ENCODE measurements at regions not wholly inside any gene's neighbourhood (a gene's known extent, or its start where the extent isn't known, plus 50 kb on each side); places are given as distances from the start of the nearest gene placed in this dataset.
"Not testable (repeated sequence)": the region's sequence is repeated elsewhere in the genome, so short reads cannot be mapped to it uniquely, and the experiment has no call there.

DNA sequence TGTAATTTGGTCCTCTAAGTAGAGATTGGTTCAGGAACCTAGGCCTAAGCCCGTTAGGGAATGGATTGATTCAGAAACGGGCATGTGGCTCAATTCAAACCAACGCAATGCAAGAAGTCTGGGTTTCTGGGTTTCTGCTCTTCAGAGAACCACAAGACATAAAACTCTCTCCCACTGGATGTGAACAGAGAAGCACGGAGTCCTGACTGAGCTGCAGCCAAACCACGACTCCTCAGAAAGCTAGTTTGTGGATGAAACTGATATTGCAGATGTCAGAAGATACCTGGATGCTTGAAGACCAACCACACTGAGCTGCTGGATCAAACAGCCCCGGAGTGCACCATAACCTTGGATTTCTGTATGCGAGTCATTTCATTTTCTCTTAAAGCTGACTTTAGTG, 50.0 kb downstream of the SOD2 start:
- no peak for DNase-seq (ENCODE audit: low read depth in 2 of 3, low spot score in 2 of 3)

DNA sequence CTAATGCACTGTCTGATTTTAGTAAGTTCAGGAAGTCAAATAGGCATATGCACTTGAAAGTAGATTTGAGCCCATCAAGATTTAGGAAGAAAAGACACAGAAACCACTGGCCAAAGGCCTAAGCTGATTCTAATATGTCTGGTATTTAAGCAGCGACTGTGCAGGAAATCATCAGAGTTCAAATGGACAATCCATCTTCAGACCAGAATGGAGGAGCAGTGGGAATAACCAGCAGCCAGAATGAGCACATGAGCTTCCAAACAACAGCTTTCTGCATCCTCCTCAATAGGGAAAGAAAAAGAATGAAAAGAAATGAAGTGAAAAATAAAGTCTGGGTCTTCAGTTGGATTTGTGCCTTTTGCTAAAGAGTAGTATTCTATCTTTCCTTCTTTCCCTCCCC, 50.6 kb downstream of the SOD2 start:
- no peak for DNase-seq (ENCODE audit: low read depth in 2 of 3, low spot score in 2 of 3)

DNA sequence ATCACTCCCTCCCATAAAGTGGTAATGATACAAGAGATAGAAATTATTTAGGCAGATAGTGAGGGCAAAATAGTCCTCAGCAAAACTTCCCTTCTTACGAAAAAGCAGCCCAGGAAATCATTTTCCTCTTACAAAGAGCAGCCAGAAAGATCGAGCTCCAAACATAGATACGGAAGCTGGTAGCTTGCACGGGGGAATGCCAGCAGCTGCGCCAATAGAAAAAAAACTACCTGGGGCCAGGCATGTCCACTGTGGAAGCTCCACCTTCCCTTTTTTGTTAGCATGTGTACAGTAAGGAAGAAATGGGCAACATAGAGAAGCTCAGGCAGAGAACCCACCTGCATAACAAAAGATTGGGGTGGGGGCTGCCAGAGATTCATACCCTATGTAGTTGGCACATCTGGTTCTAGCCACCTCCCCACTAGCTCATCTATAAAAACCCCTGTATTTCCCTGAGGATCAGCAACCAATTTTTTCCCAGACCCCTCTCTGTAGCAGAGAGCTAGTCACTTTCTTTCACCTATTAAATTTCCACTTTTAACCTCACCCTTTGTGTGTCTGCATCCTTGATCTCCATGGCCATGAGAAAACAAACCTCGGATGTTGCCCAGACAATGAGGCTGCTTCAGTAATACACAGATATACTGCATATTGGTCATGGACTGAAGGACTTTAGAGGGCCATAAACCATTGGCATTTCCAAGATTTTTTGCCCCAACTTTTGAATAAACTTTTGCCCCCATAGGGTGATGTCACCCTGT, 52.1 kb downstream of the SOD2 start:
- no peak for DNase-seq (ENCODE audit: low read depth in 2 of 3, low spot score in 2 of 3)

DNA sequence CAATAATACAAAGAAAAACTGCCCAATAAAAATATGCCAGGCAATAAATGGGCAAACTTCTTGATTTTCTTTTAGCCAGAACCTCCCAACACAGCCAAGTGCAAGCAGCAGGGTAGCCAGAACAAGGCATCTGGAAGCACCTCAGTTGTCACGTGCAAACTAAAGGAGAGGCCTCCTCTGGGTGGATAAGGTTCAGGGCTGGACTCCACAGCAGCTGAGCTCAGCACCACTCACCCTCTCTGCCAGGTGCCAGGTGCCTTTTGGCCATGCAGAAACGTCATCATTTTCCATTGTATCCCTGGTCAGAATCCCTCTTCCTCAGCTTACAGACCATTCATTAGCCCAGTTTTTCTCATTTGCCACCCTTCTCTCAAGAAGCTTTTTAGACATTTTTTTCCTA, 52.7 kb downstream of the SOD2 start:
- no peak for DNase-seq (ENCODE audit: low read depth in 2 of 3, low spot score in 2 of 3)

DNA sequence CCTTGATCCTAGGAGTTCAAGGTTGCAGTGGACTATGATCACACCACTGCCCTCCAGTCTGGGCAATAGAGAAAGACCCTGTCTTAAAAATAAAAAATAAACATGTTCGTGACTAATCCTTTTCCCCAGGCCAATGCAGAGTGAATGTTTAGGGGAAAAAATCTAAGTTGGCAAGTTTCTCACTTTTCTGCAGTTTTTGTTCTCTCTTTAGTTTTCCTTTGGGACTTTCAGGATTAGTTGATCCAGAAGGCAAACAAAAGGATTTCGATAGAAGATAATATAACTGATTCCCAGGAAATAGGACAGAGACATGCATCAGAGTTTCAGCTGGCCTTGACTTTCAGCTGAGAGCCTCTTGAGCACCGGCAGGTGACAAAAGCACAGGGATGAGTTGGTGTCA, 53.3 kb downstream of the SOD2 start:
- DNase-seq (ENCODE audit: low read depth in 2 of 3, low spot score in 2 of 3): no peak

DNA sequence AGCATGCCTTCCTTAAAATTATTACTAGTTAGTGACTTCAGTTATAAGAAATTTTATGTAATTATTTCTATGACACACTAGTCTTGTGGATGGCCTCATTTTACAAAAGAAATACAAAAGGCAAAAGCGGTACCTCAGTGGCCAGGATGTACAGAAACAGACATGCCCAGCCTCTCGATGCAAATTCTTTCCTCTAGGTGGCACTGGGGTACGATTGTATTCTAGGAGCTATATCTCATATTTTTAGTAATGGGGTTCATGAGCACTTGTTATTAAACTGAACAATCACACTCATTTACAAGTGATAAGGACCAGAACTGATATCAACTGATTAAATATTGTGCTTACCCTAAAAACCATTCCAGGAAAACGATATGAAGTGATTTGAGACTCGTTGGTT, 59.8 kb downstream of the SOD2 start:
- peak in 2 of 3 donors; percentile 8 to 34 for DNase-seq (ENCODE audit: low read depth in 2 of 3, low spot score in 2 of 3)

DNA sequence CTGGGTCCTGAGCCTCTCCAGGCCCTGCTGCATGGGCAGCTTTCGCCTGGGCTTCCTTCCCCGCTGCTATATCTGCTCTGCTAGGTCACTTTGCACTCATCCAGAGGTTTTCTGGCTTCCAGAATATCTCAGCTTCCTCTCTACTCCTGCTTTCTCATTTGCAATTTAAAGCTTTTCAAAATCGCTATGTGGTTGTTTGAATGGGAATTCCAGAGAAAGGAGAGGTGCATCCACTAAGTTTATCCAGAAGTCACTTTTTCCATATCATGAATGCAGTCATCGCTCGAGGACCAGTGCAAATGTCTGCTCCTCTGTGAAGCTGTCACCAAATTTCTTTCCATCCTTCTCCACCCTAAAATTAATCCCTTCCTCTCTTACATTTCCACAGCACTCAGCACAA, 61.2 kb downstream of the SOD2 start:
- DNase-seq (ENCODE audit: low read depth in 2 of 3, low spot score in 2 of 3): no peak

DNA sequence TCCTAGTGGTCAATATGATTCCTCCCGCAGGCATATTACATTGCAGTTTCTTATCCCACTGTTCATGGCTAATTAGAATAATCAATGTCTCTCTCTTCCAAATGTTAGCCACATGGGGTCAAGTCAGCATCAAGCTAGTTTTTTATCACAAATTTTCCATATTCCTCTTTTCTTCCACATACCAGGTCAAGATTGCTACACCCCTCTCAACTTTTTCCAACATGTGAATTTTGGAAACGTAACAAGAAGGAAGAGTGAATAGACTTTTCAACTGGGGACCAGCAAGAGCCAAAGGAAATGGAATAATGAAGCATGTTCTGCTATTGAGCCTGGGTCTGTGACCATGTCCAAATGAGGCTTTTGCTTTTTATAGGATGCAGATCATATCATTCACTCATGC, 65.1 kb downstream of the SOD2 start:
- DNase-seq (ENCODE audit: low read depth in 2 of 3, low spot score in 2 of 3): no peak

DNA sequence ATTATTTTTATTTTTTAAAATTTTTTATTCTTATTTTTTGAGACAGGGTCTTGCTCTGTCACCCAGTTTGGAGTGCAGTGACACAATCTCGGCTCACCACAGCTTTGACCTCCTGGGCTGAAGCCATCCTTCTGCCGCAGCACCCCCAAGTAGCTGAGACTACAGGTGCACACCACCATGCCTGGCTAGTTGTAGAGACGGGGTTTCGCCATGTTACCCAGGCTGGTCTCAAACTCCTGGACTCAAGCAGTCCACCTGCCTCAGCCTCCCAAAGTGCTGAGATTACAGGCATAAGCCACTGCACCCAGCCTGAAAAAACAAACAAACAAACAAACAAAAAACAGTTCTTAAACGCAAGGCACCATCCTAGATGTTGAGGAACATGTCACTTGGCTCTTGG, 66.5 kb downstream of the SOD2 start:
- not testable (repeated sequence) for DNase-seq (ENCODE audit: low read depth in 2 of 3, low spot score in 2 of 3)

DNA sequence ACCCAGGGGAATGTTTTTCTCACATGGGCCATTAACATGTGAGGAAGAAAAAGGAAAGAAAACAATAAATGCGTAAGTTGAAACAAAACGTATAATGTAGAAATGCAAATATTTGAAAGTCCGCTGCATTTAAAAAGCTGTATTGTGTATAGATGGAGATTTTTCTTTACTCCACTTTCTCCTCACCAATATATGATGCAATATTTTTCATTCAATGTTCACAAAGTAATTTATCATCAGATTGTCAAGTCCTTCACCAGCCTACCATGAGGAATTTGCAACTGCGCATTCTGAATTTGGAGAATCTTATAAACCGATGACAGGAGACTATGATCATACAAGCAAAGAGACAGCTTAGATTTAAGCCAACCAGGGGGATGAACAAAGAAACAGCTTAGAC, 69.9 kb downstream of the SOD2 start:
- no peak for DNase-seq (ENCODE audit: low read depth in 2 of 3, low spot score in 2 of 3)

DNA sequence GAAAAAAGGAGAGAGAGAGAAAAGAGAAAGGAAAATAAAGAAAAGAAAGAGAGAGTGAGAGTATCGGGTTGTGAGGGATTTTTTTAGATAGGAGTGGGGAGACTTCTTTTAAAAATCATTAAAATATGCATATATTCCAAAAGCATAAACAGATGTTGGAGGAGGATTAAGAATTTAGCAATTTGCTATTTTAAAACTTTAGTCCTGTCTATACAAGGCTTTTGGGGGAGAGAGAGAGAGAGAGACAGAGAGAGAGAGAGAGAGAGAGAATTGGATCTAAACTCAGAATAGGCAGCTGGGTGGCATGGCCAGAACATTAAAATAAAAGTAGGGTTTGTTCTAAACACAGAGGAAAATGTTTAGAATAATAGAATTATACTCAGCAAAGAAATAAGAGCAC, 72.1 kb downstream of the SOD2 start:
- DNase-seq (ENCODE audit: low read depth in 2 of 3, low spot score in 2 of 3): no peak

DNA sequence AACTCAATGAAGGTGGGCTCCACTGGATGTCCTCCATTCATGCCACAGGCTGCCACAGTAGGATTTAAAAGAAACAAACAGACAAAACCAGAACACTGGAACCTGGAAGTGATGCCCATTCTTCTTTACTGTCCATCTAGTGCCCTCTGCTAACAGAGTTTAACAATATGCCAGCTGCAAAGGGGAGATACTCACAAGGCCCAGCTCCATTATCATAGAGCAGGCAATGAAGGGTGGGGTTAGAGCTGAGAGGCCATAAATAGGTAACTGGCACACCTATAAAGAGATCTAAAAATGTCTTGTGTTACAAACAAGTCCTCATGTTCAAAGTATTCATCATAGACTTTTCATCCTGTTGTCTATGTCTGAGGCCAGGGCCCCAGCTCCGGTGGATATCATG, 75.6 kb downstream of the SOD2 start:
- no peak for DNase-seq (ENCODE audit: low read depth in 2 of 3, low spot score in 2 of 3)

DNA sequence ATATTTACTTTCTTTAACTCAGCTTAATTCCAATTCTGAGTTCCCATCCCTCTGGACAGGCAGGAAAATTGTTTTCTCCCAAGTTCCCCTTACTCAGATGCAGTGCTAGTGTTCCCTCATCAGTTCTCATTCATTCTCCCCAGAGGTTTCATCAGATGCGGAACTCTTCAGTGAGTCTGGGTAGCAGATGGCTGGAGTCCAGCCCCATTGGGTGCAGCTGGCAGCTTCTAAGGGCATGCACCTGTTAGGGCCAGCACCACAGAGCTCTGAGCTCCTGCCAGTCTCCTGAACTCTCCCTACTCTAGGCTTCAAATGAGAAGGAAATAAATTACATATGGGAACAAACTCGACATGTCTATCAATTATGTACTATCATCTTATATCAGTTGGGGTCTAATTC, 76.6 kb downstream of the SOD2 start:
- DNase-seq (ENCODE audit: low read depth in 2 of 3, low spot score in 2 of 3): no peak

DNA sequence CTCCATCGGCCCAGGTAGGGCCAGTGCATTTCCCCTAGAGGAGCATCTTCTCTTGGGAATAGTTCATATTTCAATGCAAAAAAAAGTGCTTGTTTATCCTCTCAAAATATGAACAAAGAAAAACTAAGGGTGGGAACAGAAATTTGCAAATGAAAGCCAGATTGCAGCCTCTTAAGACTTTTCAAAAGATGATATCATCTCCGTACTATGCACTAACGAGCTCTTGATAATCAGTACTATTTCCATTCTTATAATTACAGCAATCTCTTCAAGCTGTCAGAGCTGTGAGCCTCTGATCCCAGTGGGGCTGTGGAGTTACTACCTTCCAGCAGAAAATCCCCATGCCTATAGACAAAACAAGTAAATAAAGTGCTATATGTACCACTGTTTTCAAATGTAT, 77.1 kb downstream of the SOD2 start:
- no peak for DNase-seq (ENCODE audit: low read depth in 2 of 3, low spot score in 2 of 3)

DNA sequence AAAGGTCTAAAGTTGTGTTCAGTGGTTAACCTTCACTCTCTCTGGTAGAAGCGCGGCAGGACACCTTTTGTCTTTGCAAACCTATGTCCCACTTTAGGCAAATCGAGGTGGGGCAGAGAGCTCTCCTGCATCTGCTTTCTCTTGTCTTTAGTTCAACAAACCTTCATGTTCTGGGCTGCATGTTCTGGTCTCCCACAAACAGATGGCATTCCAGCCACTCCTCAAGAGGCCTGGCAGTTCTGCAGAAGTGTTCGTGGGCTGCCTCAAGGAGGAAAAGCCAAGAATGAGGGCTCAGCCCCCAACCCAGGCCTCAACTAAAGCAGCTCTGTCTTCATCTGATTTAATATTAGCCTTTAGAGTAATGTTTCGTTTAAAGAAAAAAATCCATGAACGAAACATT, 82.2 kb downstream of the SOD2 start:
- DNase-seq (ENCODE audit: low read depth in 2 of 3, low spot score in 2 of 3): no peak

DNA sequence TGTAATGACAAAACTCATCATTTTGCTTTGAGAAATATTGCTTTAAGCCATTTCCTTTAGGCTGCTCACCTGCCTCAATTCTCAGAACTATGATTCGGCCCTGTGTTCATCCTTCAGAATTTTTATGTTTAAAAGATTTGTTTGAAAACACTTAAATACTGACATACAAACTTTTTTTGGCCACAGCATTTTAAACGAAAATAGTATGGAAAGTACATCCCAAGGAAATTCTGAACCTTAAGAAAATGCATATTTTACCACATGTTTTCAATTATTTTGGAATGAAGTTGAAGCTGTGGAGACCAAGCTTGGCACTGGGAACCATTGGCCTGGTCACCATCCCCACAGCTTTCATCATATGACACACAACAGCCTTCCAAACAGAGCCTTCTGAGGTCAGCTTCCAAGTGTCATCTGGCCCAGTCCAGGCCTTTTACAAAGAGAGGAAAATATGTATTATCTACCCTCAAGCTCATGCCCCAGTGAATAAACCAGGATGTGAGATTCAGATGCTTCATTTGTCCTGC, 83.3 kb downstream of the SOD2 start:
- DNase-seq (ENCODE audit: low read depth in 2 of 3, low spot score in 2 of 3): no peak

DNA sequence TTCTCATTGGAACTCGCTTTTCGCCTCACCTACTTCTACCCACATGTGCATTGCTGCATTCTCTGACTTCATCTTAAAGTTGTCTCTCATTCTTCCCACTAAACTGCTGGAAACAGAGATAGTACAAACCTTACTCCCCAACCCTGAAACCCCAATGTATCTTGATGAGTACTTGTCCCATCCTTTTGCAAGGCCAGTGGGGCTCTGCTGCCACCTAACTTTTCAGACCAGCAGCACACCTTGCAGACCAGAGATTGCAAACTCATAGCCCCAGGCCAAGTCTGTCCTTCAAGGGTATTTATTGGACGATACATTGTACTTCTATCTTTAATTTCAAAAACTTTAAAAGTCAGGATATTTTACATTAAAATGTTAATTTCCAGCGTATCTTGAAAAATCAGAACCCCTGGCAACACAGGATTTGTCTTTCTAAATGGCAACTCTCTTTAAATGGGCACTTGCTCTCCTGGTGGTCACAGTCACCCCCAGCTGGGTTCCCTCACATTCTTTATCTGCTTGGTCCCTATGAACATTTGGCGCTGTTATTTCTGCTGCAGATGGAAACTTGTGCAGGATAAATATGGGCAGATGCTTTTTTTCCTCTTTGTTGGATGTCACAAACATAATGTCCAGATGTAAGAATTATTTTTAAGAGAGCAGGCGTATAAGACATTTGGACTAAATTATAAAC, 83.9 kb downstream of the SOD2 start:
- peak in 2 of 3 donors; percentile 22 to 24 for DNase-seq (ENCODE audit: low read depth in 2 of 3, low spot score in 2 of 3)

DNA sequence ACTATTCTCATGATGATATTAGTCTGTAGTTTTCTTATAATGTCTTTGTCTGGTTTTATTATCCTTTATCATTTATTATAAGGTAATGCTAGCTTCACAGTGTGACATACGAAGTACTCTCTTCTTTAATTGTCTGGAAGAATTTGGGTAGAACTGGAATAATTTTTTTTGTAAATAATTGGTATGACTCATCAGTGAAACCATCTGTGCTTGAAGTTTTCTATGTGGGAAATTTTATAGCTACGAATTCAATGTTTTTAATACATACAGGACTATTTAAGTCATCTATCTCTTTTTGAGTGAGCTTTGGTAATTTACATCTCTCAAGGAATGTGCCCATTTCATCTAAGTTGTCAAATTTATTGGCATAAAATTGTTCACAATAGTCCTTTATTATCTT, 86.3 kb downstream of the SOD2 start:
- DNase-seq (ENCODE audit: low read depth in 2 of 3, low spot score in 2 of 3): no peak

DNA sequence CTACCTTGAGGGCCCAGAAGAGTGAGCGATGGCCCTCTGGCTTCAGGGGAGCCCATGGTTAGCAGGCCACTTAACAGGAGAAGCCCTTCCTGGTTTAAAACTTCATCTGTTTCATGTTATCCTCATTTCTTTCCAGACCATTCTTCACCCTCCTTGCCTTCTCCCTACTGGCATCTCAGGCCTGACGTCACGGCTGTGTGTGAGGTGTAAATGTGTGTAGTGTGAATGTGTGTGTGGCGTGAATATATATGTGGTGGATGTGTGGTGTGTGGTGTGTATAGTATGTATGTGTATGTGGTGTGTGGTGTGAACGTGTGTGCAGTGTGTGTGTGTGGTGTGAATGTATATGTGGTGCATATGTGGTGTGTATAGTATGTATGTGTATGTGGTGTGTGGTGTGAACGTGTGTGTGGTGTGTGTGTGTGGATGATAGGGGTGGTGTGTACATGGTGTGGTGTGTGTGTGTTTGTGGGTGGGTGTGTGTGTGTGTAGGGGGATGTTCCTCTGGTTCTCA, 88.5 kb downstream of the SOD2 start:
- DNase-seq (ENCODE audit: low read depth in 2 of 3, low spot score in 2 of 3): no peak

DNA sequence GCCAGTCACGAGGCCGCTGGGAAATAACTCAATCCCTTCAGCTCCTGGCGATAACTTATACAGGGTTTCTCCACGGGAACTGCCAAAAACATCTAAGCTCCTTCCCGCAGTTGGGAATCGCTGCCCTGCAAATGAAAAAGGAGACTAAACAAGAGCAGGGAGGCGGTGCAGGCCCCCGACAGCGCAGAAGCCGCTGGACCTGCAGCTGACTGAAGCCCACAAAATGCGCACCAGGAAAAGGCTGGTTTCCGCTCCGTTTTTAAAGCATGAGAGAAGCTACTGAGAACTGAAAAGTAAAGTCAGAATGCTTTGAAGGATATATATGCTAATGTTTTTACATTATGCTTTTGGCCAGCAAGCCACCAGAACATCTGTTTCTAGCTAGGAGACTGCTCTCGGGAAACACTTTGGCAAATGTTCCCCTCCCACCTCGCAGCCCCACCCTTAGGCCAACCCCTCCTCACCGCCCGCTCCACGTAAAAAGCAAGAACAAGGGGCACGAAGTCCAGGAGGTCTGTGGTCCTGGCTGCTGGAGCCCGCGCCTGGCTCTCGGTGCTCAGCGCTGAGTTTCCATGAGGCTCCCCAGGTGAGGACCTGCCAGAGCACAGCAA, 90.5 kb downstream of the SOD2 start:
- peak in 2 of 3 donors; percentile 19 to 41 for DNase-seq (ENCODE audit: low read depth in 2 of 3, low spot score in 2 of 3)

DNA sequence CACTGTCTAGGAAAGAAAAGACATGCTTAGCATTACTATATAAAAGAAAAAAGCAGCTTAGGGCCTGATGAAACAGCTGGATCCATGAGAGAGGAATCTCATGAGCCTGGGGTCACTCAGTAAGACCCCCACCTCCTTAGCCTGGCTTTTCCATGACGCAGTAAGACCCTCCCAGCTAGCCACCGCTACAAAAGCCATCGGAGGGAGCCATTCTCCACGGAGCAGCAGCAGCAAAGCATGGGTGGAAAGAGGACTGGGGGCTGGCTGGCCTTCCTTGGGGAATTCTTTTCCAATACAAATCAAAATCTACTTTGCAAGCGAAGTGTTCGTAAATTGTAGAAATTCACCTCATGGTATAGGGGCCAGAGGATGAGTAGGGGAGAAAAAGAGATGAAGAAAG, 91.8 kb downstream of the SOD2 start:
- DNase-seq (ENCODE audit: low read depth in 2 of 3, low spot score in 2 of 3): no peak

DNA sequence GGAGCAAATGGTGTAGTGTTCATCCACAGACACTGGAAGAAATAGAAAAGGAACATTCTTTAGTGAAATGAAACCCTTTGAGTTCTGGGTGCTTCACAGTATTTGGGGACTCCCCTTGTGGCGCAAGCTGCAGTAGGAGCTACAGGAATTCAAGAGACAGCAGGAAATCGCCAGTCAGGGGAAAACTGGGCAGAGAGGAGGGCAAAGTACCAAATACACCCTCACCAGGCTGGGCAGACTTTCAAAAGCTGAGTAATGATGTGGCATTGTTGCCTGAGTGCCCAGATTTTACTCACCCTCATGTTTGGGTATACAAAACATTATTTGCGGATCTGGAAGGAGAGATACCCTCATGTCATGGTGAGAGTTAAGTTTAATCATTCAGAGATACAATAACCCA, 97.9 kb downstream of the SOD2 start:
- DNase-seq (ENCODE audit: low read depth in 2 of 3, low spot score in 2 of 3): no peak
